ENCODE measurements at regions not wholly inside any gene's neighbourhood (a gene's known extent, or its start where the extent isn't known, plus 50 kb on each side); places are given as distances from the start of the nearest gene placed in this dataset.

DNA sequence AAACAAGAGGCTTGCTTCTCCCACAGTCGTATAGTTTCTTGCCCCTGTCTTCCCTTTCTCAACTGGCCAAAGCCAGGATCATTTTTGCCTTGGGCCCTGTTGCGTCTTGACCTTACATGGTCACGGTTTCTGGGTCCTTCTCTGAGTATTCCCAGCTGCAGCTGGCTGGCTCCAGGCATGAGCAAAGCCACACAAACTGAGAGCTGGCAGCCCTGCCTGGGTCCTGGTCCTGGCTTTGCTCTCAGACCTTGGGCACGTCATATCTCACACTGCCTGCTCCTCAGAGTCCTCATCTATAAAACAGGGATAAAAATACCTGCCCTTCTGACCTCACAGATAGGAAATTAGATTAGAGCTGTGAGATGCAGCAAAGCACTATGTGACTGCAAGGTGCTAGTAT, 277.6 kb downstream of the CBLN1 start:
- TF ChIP-seq, protein P1, sequence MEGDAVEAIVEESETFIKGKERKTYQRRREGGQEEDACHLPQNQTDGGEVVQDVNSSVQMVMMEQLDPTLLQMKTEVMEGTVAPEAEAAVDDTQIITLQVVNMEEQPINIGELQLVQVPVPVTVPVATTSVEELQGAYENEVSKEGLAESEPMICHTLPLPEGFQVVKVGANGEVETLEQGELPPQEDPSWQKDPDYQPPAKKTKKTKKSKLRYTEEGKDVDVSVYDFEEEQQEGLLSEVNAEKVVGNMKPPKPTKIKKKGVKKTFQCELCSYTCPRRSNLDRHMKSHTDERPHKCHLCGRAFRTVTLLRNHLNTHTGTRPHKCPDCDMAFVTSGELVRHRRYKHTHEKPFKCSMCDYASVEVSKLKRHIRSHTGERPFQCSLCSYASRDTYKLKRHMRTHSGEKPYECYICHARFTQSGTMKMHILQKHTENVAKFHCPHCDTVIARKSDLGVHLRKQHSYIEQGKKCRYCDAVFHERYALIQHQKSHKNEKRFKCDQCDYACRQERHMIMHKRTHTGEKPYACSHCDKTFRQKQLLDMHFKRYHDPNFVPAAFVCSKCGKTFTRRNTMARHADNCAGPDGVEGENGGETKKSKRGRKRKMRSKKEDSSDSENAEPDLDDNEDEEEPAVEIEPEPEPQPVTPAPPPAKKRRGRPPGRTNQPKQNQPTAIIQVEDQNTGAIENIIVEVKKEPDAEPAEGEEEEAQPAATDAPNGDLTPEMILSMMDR (IDR thresholded peaks at IDR 0.05), result no peak
- no peak for TF ChIP-seq POLR2A (IDR thresholded peaks at IDR 0.05)
